GM21723 (cell line): ENCODE measurements at regions not wholly inside any gene's neighbourhood (a gene's known extent, or its start where the extent isn't known, plus 50 kb on each side); places are given as distances from the start of the nearest gene placed in this dataset.

Source experiments
- ATAC-seq: cut with Tn5 transposase; IDR thresholded peaks from one replicate; pipeline ENCODE4 v1.9.1; 2021; ENCODE audit warnings: mild to moderate bottlenecking, moderate library complexity; ENCODE audit not compliant: unreplicated experiment

DNA sequence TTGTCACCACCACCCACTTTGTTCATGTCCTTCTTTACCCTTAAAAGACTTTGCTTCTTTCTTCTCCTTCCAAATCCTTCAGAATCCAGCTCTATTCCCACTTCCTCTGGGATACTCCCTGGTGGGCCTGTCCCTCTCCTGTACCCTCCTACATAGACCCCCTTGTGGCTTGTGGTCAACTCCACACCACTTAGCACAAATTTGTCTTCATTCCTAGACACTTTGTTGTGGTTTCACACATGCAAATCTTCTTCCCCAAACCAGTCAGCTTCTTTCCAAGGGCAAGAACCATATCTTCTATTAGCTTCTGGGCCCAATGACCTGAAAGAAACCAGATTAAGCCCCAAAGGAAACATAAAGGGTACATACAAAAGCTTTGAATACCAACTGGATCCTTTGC, 342.4 kb downstream of the TNS1 start:
- ATAC-seq, result no peak

DNA sequence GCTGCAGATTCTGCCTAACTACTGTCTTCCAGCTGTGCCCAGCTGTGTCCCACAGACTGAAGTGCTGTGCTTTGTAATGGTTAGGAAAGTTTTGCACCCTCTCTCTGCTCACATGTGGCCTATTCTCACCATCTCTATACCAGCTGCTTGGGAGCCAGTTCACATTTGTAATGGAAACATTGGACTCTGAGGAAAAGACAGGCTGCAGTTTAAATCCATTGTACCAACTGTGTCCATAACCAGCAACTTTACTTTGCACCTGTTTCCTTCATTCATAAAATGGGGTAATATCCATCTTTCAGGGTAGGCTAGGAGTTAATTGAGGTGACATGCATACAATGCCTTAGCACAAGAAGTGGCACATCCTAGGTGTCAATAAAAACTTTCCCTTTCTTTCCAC, 344.0 kb downstream of the TNS1 start:
- ATAC-seq, result no peak

DNA sequence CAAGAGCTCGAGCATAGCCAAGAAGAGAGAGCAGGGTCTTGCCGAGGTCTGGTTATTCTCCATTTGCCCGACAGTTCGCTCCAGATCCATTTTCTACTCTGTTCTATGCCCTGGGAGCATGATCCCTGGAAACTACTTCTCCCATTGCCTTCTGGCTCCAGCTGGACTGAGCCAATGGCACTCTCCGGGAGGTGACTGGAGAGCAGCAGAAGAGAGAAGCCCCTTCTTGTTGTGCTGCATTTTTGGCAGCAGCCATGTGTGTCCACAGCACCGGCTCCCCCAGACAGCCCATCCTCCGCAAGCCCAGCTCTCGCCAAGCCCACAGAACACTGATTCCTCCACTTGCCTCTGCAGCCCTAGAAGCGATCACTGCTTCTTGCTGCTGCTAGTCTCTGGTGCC, 345.5 kb downstream of the TNS1 start:
- no peak for ATAC-seq

DNA sequence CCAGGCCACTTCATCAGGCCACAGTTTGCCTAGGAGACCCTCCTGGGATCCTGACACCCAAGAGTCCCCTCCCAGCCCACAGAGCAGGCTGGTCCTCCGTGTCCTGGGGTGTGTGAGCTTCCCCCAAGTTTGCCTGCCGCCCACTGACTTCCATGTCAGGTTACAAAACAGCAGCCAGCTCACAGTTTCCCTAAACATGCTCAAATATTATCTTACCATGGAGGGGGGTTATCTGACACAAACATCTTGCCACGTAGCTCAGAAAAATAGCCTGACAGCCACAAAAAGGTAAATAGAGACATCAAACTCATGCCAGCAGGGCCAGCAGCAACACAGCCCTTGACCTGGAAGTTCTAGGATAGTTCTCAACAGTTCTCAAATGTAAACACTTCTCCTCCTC, 346.5 kb downstream of the TNS1 start:
- no peak for ATAC-seq

DNA sequence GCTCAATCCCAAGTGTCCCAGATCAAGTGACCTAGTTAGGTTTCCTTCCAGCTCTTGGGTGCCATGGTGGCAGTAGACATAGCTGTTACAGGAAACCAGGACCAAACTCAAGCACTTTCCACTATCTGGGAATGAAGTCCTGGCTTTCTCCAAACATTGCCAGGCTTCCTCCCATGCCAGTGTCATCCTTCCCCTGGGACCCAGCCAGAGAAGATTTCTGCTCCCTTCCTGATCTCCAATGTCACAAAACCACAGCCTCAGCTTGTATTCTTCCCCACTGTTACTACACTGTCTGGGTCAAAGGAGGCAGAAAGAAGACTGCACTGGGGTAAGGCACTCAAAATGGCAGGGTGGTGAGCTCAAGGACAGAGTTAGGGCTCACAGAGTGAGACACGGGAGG, 347.1 kb downstream of the TNS1 start:
- no peak for ATAC-seq

DNA sequence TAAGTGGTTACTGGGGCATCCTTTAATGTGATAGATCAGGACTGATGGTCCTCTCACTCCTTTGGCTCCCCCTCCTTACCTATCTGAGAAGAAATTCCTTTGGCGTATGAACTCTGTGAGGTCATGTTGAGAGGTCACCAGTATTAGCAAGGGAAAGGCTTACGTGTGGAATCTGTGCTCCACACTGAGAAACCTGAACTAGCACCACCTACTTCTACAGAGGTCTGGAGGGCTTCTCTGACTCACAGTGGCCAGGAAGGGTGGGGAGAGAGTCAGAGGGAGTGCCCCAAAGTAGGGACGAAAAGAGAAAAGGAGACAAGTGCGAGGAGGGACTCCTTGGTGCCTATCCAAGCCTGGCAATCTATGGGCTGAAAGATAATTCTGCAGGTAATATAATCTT, 348.6 kb downstream of the TNS1 start:
- ATAC-seq, result no peak

DNA sequence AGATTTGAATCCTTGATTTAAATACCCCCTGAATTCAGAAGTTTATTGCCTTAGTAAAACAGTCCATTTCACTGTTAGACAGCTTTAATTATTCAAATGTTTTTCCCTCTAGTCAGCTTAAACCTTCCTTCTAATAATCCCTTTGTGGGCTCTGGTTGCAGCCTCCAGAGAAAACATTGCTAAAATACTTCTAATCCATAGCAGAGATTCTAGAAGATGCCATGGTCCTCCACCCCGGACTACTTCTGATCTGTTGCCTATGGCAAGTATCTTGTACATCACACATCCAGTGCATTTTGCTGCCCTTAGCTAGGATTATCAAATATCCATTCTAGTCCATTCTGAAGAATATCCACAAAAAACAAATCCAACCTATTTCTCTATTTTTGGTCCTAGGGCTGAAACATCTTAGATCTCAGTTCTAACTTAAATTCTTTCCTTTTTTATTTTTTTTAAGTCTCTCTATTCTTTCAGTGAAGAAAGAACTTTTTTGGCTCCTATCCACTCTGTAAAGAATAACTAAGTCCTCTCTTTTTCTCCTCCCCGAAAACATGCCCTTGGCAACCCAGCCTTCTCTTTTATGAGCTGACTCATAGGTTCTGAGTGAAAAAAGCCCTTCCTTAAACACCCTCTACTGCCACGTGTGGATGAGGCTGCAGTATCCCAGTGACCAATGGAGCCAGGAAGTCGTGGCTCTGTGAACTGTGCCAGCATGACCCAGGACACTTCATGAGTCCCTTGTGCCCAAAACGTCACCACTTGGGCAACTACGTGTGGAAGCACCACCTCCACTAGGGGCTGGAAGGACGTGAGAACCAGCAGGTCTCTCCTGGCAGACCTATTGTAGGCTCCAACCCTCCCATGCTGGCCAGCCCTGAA, 349.8 kb downstream of the TNS1 start:
- no peak for ATAC-seq

DNA sequence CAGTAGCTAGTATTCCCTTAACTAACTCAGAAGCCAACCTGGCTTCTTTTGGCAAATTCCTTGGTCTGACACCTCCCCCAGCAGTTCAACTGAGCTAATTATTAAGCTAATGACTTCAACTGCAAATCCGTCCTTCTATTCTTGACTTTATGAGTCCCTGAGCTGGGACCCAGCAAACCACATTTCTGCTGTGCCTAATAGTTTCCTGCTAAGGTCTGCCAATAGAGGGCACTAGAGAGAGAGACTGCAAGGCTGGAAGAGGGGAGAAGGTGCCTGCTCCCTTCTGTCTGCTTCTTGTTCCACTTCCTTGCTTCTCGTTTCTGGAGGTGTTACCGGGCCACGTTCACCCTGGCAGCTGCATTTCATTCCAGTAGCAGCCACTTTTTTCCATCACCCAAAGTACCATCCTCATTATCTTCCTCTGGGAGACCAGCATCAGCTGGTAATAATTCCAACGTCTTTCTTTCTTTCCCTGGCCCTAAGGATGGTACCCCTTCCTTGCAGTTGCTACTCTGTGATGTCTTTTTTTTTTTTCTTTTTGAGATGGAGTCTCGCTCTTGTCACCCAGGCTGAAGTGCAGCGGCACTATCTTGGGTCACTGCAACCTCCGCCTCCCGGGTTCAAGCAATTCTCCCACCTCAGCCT, 352.0 kb downstream of the TNS1 start:
- ATAC-seq, result no peak

DNA sequence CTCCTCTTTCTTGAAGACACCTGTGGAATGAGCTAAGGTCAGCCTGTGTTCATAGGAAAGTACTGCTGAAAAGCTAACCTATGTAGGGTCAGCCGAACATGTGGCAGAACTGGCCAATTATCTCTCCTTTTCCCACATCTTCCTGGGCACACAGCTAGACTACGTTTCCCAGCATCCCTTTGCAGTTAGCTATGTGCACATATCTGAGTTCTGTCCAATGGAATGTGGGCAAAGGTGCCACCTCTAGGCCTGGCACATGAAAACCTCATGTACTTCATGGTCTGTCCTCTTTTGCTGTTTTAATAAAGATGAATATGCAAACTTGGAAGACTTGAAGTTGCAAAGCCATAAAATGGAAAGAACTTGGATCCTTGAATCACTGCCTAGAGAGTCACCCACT, 352.6 kb downstream of the TNS1 start:
- ATAC-seq, result no peak

DNA sequence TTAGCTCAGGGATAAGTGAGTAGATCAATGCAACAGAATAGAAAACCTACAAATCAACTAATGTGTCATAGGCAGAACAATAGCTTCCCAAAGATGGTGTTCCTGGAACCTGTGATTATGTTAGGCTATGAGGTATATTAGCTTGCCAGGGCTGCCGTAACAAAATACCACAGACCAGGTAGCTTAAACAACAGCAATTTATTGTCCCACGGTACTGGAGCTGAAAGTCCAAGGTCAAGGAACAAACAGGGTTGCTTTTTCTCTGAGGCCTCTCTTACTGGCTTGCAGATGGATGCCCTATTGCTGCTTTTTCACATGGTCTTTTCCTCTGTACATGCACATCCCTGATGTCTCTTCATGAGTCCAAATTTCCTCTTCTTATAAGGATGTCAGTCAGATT, 354.9 kb downstream of the TNS1 start:
- ATAC-seq, result no peak

DNA sequence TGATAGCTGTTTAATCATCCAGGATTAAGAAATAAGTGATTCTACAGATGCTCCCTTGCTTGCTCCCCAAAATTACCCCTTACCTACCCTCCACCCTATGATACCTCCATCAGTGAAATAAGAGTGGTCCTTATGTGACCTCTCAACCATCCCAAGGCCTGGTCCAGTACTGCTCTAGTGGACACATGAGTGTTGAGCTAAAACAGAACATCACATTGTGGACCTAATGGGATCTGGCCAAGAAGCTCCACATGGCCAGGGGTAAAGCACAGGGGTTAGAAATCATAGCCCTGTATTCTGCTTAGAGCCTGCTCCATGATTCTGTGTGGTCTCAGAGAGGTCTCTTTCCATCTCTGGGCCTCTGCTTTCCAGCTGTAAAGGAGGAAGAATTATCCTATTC, 355.6 kb downstream of the TNS1 start:
- ATAC-seq, result no peak

DNA sequence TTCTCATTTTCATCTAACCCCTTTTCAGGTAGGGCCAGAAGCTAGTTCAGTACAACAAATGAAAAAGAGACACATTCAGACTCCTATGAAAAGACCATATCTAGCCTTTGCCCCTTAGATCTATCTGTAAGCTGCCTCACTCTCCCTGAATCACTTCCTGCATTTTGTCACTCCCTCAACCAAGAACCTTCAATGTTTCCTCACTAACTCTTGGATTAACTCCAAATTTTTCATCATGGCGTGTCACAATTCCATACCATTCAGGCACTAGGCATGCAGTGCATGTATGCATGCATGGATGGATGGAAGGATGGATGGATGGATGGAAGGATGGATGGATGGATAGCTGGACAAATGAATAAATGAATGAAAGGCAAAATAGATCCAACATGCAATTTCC, 356.9 kb downstream of the TNS1 start:
- no peak for ATAC-seq

DNA sequence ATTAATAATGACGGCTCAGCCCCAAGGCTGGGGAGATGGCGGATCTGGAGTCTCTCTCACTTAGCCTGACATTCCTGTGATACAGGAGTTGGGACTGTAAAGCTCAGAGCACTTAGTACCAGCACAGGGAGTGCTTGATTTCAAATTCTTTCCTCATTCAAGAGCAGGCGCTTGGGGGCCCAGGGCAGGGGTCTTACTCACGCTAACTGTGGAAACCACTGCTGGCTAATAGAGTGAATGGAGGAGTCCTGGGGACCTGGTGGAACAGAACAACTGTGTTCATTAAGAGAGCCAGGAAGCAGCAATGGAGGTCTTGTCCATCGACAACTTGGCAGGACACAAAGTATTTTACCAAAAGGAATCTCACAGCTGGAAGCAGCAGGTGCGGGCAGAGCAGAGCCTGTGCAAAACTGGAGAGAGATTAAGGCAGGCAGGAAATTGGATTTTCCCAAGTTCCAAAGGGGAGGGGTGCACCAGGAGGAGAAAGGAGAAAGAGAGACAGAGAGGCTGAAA, 358.9 kb downstream of the TNS1 start:
- no peak for ATAC-seq

DNA sequence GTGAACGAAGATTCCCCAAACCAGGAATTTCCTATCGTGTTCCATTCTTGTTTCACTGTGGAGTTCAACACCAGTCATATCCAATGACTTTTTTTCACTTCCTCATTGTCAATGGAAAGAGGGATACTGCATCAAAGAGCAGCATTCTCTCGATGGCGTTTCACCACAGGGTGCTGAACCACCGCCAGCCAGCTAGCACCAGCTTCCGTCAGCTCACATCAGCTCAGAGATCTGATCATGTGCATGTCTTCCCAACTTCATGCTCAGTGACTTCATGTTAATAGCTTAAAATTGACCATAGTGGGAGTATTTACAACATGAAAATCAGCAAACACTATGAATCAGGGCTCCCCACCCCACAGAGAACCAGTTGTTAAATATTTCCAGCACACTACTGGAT, 359.9 kb downstream of the TNS1 start:
- no peak for ATAC-seq

DNA sequence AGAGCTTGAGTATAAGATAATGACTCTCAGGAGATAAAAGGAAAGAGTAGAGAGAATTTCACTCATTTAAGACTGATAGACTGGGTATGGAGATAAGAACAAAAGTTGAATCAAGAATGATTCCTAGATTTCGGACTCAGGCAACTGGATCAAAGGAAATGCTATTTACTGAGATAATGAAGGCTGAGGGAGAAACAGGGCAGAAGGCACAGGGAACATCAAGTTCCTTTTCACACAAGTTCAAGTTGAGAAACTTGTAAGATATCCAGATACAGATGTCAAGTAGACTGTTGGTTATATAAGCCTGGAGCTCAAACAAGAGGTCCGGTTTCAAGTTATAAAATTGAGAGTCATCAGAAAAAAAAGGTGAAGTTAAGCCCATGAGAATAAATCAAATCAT, 360.8 kb downstream of the TNS1 start:
- no peak for ATAC-seq

DNA sequence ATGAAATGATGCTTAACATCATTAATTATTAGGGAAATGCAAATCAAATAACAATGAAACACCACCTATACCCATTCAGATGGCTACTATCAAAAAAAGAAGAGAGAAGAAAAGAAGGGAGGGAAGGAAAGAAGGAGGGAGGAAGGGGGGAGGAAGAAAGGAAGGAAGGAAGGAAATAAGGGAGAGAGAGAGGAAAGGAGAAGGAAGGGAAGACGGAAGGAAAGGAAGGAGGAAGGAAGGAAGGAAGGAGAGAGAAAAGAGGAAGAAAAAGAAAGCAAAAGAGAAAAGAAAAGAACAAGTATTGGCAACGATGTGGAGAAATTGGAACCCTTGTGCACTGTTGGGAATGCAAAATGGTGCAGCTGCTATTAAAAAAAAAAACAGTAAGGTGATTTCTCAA, 363.3 kb downstream of the TNS1 start:
- no peak for ATAC-seq

DNA sequence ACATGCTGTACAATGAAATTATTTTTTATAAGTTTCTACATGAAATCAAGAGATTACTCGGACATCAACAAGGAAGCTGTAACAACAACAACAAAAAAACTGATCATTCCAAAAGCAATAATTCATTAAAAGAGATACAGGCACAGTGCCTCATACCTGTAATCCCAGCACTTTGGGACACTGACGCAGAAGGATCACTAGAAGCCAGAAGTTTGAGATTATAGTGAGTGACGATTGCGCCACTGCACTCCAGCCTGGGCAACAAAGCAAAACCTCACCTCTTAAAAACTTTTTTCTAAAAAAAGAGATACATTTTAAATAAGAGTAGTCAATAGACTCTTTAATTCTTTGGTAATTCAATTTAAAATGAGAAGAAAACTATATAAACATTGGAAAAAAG, 364.3 kb downstream of the TNS1 start:
- no peak for ATAC-seq

DNA sequence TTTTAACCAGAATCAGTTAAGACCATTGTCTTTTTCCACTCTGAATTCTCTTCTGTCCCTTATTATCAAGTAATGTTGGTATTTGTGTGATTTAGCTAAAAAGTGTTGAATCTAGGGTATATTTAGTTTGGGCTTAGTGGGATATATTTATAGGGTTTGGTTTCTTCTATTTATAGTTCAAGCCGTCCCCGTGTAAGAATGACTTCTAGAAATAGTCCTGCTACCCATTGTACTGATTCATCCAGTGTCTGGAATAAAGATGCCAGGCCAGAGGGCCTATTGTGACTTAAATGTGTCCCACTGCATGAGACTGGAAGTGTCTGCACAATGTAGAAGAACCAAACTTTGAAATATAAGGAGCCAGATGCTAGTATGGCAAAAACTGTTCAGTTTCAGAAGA, 364.8 kb downstream of the TNS1 start:
- ATAC-seq, result no peak

DNA sequence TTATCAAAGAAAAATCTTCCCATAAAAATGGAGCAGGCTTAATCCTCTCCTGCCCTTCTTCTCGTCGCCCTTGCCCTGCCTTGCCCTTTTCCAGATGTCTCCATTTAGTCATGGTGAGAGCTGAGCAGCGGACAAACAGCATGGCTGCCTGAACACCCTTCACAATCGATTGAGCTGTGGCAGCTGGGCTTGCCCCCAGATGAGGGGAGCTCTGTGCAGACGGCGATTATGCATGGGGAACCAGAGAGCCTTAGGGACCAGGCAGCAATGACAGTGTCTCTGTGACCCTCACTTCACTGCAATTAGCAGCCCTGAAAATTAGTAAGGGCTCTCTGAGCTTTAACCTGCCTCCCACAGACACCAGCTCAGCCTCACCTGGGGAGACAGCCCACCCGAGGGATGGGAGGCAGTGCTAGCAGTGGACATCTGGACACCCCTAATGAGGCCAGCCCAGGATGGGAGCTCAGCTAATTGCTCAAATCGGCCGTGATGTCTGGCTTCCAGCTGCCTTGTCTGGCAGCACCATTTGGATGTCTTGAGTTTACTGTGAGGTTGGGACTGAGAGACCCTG, 365.7 kb downstream of the TNS1 start:
- ATAC-seq, result no peak

DNA sequence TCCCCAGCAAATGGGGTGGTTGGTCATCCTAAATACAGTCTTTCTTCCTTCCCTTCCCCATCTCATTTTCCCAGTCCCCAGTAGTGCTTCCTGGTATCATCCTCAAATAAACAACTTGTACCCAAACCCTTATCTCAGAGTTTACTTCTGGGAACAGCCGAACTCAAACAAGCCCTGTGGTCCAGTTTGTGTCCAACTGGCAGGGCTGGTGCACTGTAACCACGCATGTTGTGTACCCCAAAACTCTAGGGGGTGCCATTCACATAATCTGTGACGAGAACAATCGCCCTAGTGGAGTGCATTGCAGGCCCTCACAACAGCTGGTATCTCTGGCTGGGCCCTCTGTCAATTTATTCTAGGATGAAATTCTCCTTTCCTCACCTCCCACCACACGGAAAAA, 366.2 kb downstream of the TNS1 start:
- ATAC-seq, result no peak

DNA sequence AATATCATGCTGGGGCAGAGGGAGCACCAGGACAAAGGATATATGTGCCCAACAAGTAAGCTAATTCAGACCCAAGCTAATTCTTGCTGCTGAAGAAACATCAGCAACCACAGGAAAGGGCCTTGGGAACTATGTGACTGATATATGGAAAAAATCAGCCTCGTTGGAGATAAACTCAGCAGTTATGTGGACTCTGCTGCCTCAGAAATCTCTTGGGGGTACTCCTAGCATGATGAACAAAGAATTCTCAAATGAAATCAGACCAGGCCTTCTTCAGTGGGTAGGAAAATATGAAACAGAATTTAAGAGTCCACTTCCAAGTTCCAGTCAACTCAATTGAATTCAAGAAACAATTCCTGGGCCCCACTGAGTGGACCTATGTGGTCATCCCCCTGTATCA, 367.9 kb downstream of the TNS1 start:
- no peak for ATAC-seq

DNA sequence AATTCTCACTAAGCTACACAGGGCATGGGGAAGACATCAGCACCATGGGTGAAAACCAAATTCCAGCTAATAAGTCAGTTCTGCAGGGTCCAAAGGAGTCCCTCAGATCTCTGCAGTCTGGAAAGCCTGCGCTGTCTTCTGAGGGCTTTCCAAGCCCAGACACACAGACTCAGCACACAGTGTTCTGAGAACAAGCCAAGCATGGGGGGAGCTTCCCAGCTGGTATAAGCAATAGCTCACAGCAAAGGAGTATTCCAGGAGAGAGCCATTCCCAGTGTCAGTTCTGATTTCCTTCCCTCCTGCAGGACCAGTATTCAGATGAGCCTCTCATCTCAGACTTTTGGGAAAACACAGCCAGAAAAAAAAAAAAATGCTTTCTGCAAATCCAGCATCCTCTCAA, 370.8 kb downstream of the TNS1 start:
- ATAC-seq, result no peak
